IMR-90 (cell line): ENCODE measurements at regions not wholly inside any gene's neighbourhood (a gene's known extent, or its start where the extent isn't known, plus 50 kb on each side); places are given as distances from the start of the nearest gene placed in this dataset.

Source experiments
- ATAC-seq: fragments of 200-7000 bp; cut with Tn5 transposase; 2 replicates; pipeline ENCODE4 v1.9.1; 2020; ENCODE audit warnings: low read depth, mild to moderate bottlenecking, moderate library complexity
- BruUV-seq: library from RNA; stranded (reverse); fragments of 400-500 nt; replicated peaks from 2 replicates; lab custom pipeline; 2021; lab: Mats Ljungman, UMichigan
- CTCF ChIA-PET: fragments of 300-600 bp; formaldehyde crosslinking; extraction: SDS; loops from one replicate; lab custom pipeline; 2021; ENCODE audit warnings: antibody characterized with exemption; lab: Yijun Ruan, JAX
- POLR2A ChIA-PET: fragments of 300-600 bp; sonication (Branson Sonifier 250); formaldehyde crosslinking; loops from one replicate; lab custom pipeline; 2022; ENCODE audit warnings: antibody characterized with exemption; ENCODE audit not compliant: unreplicated experiment; lab: Charles Lee
- DNase-seq: peaks from one replicate; pipeline ENCODE4 v3.0.0; 2013
- H2AFZ ChIP-seq: replicated peaks from 2 replicates; pipeline ENCODE3; 2013; ENCODE audit warnings: low read length, mild to moderate bottlenecking; ENCODE audit not compliant: poor library complexity
- H2AK5ac ChIP-seq: 2 replicates; pipeline ENCODE4 v1.6.1; 2013; ENCODE audit warnings: low read depth, low read length, inconsistent platforms
- H2AK9ac ChIP-seq: replicated peaks from 2 replicates; pipeline ENCODE3; 2013; ENCODE audit warnings: mild to moderate bottlenecking, low read depth, low read length, moderate library complexity; ENCODE audit not compliant: poor library complexity
- H2BK120ac ChIP-seq: 2 replicates; pipeline ENCODE4 v1.6.1; 2013; ENCODE audit warnings: low read depth, low read length, inconsistent platforms
- H2BK15ac ChIP-seq: 3 replicates; pipeline ENCODE4 v1.6.1; 2013; ENCODE audit warnings: low read depth, low read length, inconsistent platforms
- H2BK20ac ChIP-seq: 2 replicates; pipeline ENCODE4 v1.6.1; 2013; ENCODE audit warnings: low read depth, mild to moderate bottlenecking, inconsistent platforms, low read length, moderate library complexity
- H2BK5ac ChIP-seq: 2 replicates; pipeline ENCODE4 v1.6.1; 2013; ENCODE audit warnings: mild to moderate bottlenecking, low read depth, low read length, inconsistent platforms; ENCODE audit not compliant: poor library complexity, severe bottlenecking
- H3K14ac ChIP-seq: replicated peaks from 2 replicates; pipeline ENCODE4 v1.6.1; 2013; ENCODE audit warnings: low read depth, low read length, inconsistent platforms
- H3K18ac ChIP-seq: 2 replicates; pipeline ENCODE4 v1.6.1; 2013; ENCODE audit warnings: low read depth, low read length, control low read depth
- H3K23ac ChIP-seq: 2 replicates; pipeline ENCODE4 v1.6.1; 2013; ENCODE audit warnings: low read depth, low read length, inconsistent platforms
- H3K27ac ChIP-seq: 2 replicates; pipeline ENCODE4 v1.5.1; 2013; ENCODE audit warnings: mild to moderate bottlenecking, control low read depth, low read length; ENCODE audit not compliant: insufficient read depth
- H3K27me3 ChIP-seq: 2 replicates; pipeline ENCODE4 v1.6.1; 2013; ENCODE audit warnings: low read length; ENCODE audit not compliant: control insufficient read depth, insufficient read depth
- H3K36me3 ChIP-seq: 2 replicates; pipeline ENCODE4 v1.6.1; 2013; ENCODE audit warnings: low read length, mixed read lengths; ENCODE audit not compliant: control insufficient read depth, insufficient read depth
- H3K4ac ChIP-seq: 2 replicates; pipeline ENCODE4 v1.6.1; 2013; ENCODE audit warnings: low read depth, low read length, inconsistent platforms
- H3K4me1 ChIP-seq: 2 replicates; pipeline ENCODE4 v1.6.1; 2013; ENCODE audit warnings: low read length, mixed read lengths; ENCODE audit not compliant: control insufficient read depth, insufficient read depth
- H3K4me2 ChIP-seq: 2 replicates; pipeline ENCODE4 v1.6.1; 2013; ENCODE audit warnings: low read depth, mild to moderate bottlenecking, control low read depth, low read length, moderate library complexity
- H3K4me3 ChIP-seq: 2 replicates; pipeline ENCODE4 v1.5.1; 2013; ENCODE audit warnings: low read depth, mild to moderate bottlenecking, control low read depth, low read length, moderate library complexity; ENCODE audit not compliant: insufficient read depth
- H3K56ac ChIP-seq: 2 replicates; pipeline ENCODE4 v1.6.1; 2013; ENCODE audit warnings: low read length, inconsistent platforms; ENCODE audit not compliant: insufficient read depth; ENCODE audit errors: extremely low read depth
- H3K79me1 ChIP-seq, 2 experiments: 2 replicates each; pipeline ENCODE4 v1.6.1; 2013; ENCODE audit warnings: low read length in 2 of 2, inconsistent platforms in 1 of 2, low read depth in 1 of 2
- H3K9ac ChIP-seq: 2 replicates; pipeline ENCODE4 v1.6.1; 2013; ENCODE audit warnings: low read depth, low read length, control low read depth
- H3K9me1 ChIP-seq: 2 replicates; pipeline ENCODE4 v1.6.1; 2013; ENCODE audit warnings: low read length, inconsistent platforms; ENCODE audit not compliant: insufficient read depth
- H3K9me3 ChIP-seq: 2 replicates; pipeline ENCODE4 v1.6.1; 2013; ENCODE audit warnings: low read length; ENCODE audit not compliant: control insufficient read depth, insufficient read depth
- H4K20me1 ChIP-seq: 2 replicates; pipeline ENCODE4 v1.6.1; 2013; ENCODE audit warnings: low read length, inconsistent platforms; ENCODE audit not compliant: insufficient read depth
- H4K5ac ChIP-seq: 2 replicates; pipeline ENCODE4 v1.6.1; 2013; ENCODE audit warnings: mild to moderate bottlenecking, low read depth, low read length, control low read depth
- H4K8ac ChIP-seq, 2 experiments: 2 replicates each; pipeline ENCODE4 v1.6.1; 2013; ENCODE audit warnings: low read depth in 2 of 2, low read length in 2 of 2, control low read depth in 1 of 2, inconsistent platforms in 1 of 2
- H4K91ac ChIP-seq: 2 replicates; pipeline ENCODE4 v1.6.1; 2013; ENCODE audit warnings: low read depth, low read length, inconsistent platforms; ENCODE audit not compliant: insufficient read depth
- MAFK ChIP-seq: IDR thresholded peaks from 2 replicates; pipeline ENCODE4 v1.6.1; 2012; ENCODE audit warnings: low read depth, low read length, improper control_type of control experiment
- RAD21 ChIP-seq: IDR thresholded peaks from 2 replicates; pipeline ENCODE4 v1.6.1; 2012; ENCODE audit warnings: low read length, improper control_type of control experiment
- RCOR1 ChIP-seq: IDR thresholded peaks from 2 replicates; pipeline ENCODE4 v1.6.1; 2012; ENCODE audit warnings: mild to moderate bottlenecking, low read length, improper control_type of control experiment; ENCODE audit not compliant: insufficient replicate concordance
- WGBS, 2 experiments: methylation state at CpG; one replicate each; pipeline versions ENCODE4 v1.1.5 to v1.1.7; 2013; ENCODE audit warnings: missing lambda C conversion rate in 2 of 2; ENCODE audit not compliant: insufficient read length in 1 of 2; ENCODE audit errors: extremely low coverage in 2 of 2; 5-methylcytosine and 5-hydroxymethylcytosine counted together
- dilution Hi-C: fragments of 300-500 bp; cut with HindIII; formaldehyde crosslinking; loops from one replicate; pipeline ENCODE4 v1.14.3; 2018; ENCODE audit warnings: low sequenced_read_pairs; ENCODE audit not compliant: unreplicated experiment
- in situ Hi-C: fragments of 300-500 bp; cut with MboI; formaldehyde crosslinking; loops from 3 replicates; pipeline ENCODE4 v1.14.3; 2019; ENCODE audit warnings: low sequenced_read_pairs, inconsistent platforms, mixed read lengths
- intact Hi-C: fragments of 100-400 bp; cut with micrococcal nuclease; formaldehyde crosslinking; loops from 2 replicates; pipeline ENCODE4 v1.10.0; 2022
- TF ChIP-seq, protein P1 (sequence below): conservative IDR thresholded peaks from 2 replicates; pipeline ENCODE4 v1.5.1; 2012; ENCODE audit warnings: mild to moderate bottlenecking, low read depth, low read length, improper control_type of control experiment

DNA sequence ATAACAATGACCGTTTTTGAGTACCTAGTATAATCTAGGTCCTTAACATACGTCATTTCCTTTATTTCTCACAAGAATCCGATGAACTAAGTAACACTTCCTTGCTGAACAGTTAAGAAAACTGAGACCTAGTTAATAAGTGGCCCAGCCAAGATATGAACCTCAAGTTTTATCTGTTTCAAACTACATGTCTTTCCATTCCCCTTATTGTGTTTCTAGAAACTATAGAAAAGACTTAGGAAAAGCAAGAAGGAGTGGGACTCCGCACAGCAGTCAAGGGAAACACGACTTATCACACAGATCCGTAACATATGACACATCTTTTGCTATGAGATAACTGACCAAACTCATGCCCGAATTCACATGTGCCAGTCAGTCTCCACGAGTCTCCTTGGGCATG, 221.2 kb upstream of the ADAMTS9 start:
- H3K79me1 ChIP-seq: no peaks in the 10 kb centered on the region
- DNase-seq: no peak
- 0 out of 2 replicates have a peak, but pooled peaks cover 2% of the 10 kb centered on the region for H3K4me1 ChIP-seq
- CTCF ChIA-PET: no interaction called here
- no peak overlapping the region for H3K14ac ChIP-seq
- H3K9me3 ChIP-seq: no peaks in the 10 kb centered on the region
- no peak overlapping the region for H2BK5ac ChIP-seq
- no peak for TF ChIP-seq RAD21
- TF ChIP-seq, protein P1, sequence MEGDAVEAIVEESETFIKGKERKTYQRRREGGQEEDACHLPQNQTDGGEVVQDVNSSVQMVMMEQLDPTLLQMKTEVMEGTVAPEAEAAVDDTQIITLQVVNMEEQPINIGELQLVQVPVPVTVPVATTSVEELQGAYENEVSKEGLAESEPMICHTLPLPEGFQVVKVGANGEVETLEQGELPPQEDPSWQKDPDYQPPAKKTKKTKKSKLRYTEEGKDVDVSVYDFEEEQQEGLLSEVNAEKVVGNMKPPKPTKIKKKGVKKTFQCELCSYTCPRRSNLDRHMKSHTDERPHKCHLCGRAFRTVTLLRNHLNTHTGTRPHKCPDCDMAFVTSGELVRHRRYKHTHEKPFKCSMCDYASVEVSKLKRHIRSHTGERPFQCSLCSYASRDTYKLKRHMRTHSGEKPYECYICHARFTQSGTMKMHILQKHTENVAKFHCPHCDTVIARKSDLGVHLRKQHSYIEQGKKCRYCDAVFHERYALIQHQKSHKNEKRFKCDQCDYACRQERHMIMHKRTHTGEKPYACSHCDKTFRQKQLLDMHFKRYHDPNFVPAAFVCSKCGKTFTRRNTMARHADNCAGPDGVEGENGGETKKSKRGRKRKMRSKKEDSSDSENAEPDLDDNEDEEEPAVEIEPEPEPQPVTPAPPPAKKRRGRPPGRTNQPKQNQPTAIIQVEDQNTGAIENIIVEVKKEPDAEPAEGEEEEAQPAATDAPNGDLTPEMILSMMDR: no peak
- TF ChIP-seq MAFK: no peak
- no peak for TF ChIP-seq RCOR1
- 100% methylated on average over 4 of the region's 8 CpGs; no CpG with 5 or more reads in 1 of the 2 experiments for WGBS, 2 experiments
- H4K8ac ChIP-seq: no peak overlapping the region
- H3K27ac ChIP-seq: no peak overlapping the region
- no peaks in the 10 kb centered on the region for H3K9me1 ChIP-seq
- no peaks in the 10 kb centered on the region for H3K27me3 ChIP-seq
- no peak overlapping the region for H3K9ac ChIP-seq
- no peak overlapping the region for H3K18ac ChIP-seq
- no peak overlapping the region for H2AK5ac ChIP-seq
- no peak overlapping the region for H2BK15ac ChIP-seq
- H2AFZ ChIP-seq: no peak overlapping the region
- H3K56ac ChIP-seq: no peak overlapping the region
- POLR2A ChIA-PET: no interaction called here
- no peak for ATAC-seq
- no peak overlapping the region for H3K4ac ChIP-seq
- H4K91ac ChIP-seq: no peak overlapping the region
- no peaks in the 10 kb centered on the region for H4K20me1 ChIP-seq
- dilution Hi-C loops (no loop called here), intact Hi-C loops (no loop called here), in situ Hi-C loops (no loop called here)
- no peak overlapping the region for H2AK9ac ChIP-seq
- no TSS peak for BruUV-seq
- H4K5ac ChIP-seq: no peak overlapping the region
- H3K23ac ChIP-seq: no peak overlapping the region
- no peak overlapping the region for H3K4me2 ChIP-seq
- H2BK20ac ChIP-seq: no peak overlapping the region
- no peak overlapping the region for H2BK120ac ChIP-seq
- H3K4me3 ChIP-seq: no peak overlapping the region
- no peaks in the 10 kb centered on the region for H3K36me3 ChIP-seq
